Neutrophil (primary cell): ENCODE measurements at regions not wholly inside any gene's neighbourhood (a gene's known extent, or its start where the extent isn't known, plus 50 kb on each side); places are given as distances from the start of the nearest gene placed in this dataset.

Experiments
- H3K27ac ChIP-seq: fragments of 200-600 bp; sonication (generic); 2 replicates; pipeline ENCODE4 v1.5.1; 2016; ENCODE audit warnings: mild to moderate bottlenecking, moderate library complexity
- H3K27me3 ChIP-seq: fragments of 200-600 bp; sonication (generic); 2 replicates; pipeline ENCODE4 v1.6.0; 2016; ENCODE audit warnings: mild to moderate bottlenecking
- H3K36me3 ChIP-seq: fragments of 200-600 bp; sonication (generic); 2 replicates; pipeline ENCODE4 v1.5.1; 2017
- H3K4me1 ChIP-seq, 2 experiments: fragments of 200-600 bp in 1 of 2; sonication (generic) in 1 of 2; 1 replicate in 1 of 2; 2 replicates in 1 of 2; pipeline versions ENCODE4 v1.5.1 to v1.6.1; 2013 to 2016; ENCODE audit warnings: low read depth in 1 of 2, low read length in 1 of 2, mild to moderate bottlenecking in 1 of 2, moderate library complexity in 1 of 2; ENCODE audit not compliant: control insufficient read depth in 1 of 2, insufficient read depth in 1 of 2
- H3K4me3 ChIP-seq, 2 experiments: fragments of 200-600 bp in 1 of 2; sonication (generic) in 1 of 2; 1 replicate in 1 of 2; 2 replicates in 1 of 2; pipeline ENCODE4 v1.5.1; 2013 to 2016; ENCODE audit warnings: low read depth in 1 of 2, low read length in 1 of 2, mild to moderate bottlenecking in 1 of 2, moderate library complexity in 1 of 2
- H3K9me3 ChIP-seq: fragments of 200-600 bp; sonication (generic); 2 replicates; pipeline ENCODE4 v1.5.1; 2016
- TF ChIP-seq, protein P1 (sequence below): fragments of 200-600 bp; sonication (generic); IDR thresholded peaks from 2 replicates; pipeline ENCODE4 v1.5.1; 2016; ENCODE audit warnings: antibody characterized with exemption

- no peaks in the 10 kb centered on the region for H3K36me3 ChIP-seq
- no peak overlapping the region for H3K27ac ChIP-seq
- no peaks in the 10 kb centered on the region for H3K27me3 ChIP-seq
- no peak overlapping the region for H3K4me3 ChIP-seq
- no peaks in the 10 kb centered on the region for H3K4me1 ChIP-seq
- TF ChIP-seq, protein P1, sequence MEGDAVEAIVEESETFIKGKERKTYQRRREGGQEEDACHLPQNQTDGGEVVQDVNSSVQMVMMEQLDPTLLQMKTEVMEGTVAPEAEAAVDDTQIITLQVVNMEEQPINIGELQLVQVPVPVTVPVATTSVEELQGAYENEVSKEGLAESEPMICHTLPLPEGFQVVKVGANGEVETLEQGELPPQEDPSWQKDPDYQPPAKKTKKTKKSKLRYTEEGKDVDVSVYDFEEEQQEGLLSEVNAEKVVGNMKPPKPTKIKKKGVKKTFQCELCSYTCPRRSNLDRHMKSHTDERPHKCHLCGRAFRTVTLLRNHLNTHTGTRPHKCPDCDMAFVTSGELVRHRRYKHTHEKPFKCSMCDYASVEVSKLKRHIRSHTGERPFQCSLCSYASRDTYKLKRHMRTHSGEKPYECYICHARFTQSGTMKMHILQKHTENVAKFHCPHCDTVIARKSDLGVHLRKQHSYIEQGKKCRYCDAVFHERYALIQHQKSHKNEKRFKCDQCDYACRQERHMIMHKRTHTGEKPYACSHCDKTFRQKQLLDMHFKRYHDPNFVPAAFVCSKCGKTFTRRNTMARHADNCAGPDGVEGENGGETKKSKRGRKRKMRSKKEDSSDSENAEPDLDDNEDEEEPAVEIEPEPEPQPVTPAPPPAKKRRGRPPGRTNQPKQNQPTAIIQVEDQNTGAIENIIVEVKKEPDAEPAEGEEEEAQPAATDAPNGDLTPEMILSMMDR: no peak
- H3K9me3 ChIP-seq: no peaks in the 10 kb centered on the region
Measured at GRCh38 chr22:48837341-48837935, 990.2 kb downstream of the BRD1 start.

DNA sequence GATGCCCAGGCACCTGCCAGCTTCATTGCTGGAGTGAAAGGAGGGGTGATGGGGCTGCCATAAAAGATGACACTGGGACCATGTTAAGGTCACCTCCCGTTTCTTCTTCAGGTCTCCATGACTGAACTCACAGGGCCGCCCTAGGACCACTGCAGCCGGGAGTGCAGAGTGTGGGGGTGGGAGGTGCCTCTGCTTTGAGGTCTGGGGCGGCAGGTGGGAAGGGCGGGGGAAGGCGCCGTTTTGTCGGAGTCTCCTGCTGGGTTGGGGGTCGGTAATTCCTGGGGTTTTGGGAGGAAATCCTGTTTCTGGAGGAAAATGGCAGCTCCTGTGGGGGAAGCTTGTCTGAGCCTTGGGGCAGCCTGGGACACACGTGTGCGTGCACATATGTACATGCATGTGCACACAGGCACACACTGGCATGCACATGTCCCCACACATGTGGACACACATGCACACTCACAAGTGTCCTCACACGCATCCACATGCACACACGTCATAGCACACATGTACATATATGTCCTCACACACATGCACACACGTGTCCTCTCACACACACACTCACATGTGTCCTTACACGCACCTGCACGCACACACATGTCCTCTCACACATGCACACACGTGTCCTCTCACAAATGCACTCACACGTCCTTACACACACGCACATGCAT is 990.9 kb downstream of the BRD1 start:
- H3K9me3 ChIP-seq: no peaks in the 10 kb centered on the region
- H3K27ac ChIP-seq: no peak overlapping the region
- H3K4me3 ChIP-seq: no peak overlapping the region
- no peaks in the 10 kb centered on the region for H3K27me3 ChIP-seq
- TF ChIP-seq, protein P1: no peak
- H3K36me3 ChIP-seq: no peaks in the 10 kb centered on the region
- H3K4me1 ChIP-seq: no peaks in the 10 kb centered on the region

- no peaks in the 10 kb centered on the region for H3K36me3 ChIP-seq
- no peaks in the 10 kb centered on the region for H3K4me1 ChIP-seq
- no peaks in the 10 kb centered on the region for H3K9me3 ChIP-seq
- TF ChIP-seq, protein P1: no peak
- H3K4me3 ChIP-seq: no peak overlapping the region
- H3K27me3 ChIP-seq: no peaks in the 10 kb centered on the region
- no peak overlapping the region for H3K27ac ChIP-seq
Measured at GRCh38 chr22:48835857-48836672, 991.6 kb downstream of the BRD1 start.

DNA sequence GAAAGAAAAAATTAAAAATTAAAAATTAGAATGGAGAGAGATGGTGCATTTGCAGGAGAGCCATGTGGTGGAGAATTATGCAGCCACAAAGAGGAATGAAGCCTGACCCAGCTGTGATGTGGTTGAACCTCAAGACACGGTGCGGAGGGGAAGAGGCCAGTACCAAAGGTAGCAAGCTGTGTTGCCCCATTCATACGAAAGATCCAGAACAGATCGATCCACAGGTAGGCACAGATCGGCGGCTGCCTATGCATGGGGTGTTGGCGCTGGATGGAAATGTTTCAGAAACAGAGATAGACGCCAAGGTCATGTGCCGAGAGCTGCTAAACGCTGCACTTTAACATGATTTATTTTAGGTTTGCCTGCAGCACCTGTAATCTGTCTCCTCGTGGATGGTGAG is 992.3 kb downstream of the BRD1 start:
- H3K27me3 ChIP-seq: no peaks in the 10 kb centered on the region
- TF ChIP-seq, protein P1: no peak
- H3K9me3 ChIP-seq: no peaks in the 10 kb centered on the region
- H3K4me3 ChIP-seq: no peak overlapping the region
- no peaks in the 10 kb centered on the region for H3K4me1 ChIP-seq
- no peak overlapping the region for H3K27ac ChIP-seq
- H3K36me3 ChIP-seq: no peaks in the 10 kb centered on the region

DNA sequence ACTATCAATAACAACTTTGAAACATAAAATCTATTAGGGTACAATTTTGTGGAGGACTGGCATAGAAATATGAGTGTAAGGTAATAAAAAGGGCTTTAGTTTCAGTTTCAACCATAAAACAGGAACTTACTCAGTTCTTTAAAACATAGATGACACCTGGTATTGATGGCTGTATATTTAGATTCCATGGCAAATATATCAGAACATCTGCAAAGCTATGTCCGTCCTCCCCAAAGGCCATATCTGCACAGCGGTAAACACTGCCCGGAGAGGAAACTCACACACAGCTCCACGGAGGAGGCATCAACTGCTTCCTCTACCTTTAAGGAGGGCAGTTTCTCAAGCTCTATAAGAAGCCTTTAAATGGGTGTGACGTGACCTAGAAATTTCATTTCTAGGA is 993.3 kb downstream of the BRD1 start:
- Histone ChIP-seq H3K4me3 (no peak overlapping the region), H3K36me3 (no peaks in the 10 kb centered on the region), H3K27me3 (no peaks in the 10 kb centered on the region), H3K9me3 (no peaks in the 10 kb centered on the region), H3K4me1 (no peaks in the 10 kb centered on the region), H3K27ac (no peak overlapping the region)
- TF ChIP-seq, protein P1: no peak
